Thyroid gland (tissue), 4 donors: ENCODE measurements at regions not wholly inside any gene's neighbourhood (a gene's known extent, or its start where the extent isn't known, plus 50 kb on each side); places are given as distances from the start of the nearest gene placed in this dataset.

Source experiments
- DNase-seq, 2 donors: peaks; one replicate each; pipeline ENCODE4 v3.0.0-alpha.2; 2019
- H3K27ac ChIP-seq, 3 donors: fragments of 200-600 bp; sonication (generic); 1 replicate in 2 of 3; 2 replicates in 1 of 3; pipeline ENCODE4 v1.5.1; 2016 to 2019; ENCODE audit warnings: mild to moderate bottlenecking in 1 of 3, moderate library complexity in 1 of 3
- H3K27me3 ChIP-seq: fragments of 200-600 bp; sonication (generic); one replicate; pipeline ENCODE4 v1.5.1; 2019
- H3K36me3 ChIP-seq, 2 donors: fragments of 200-600 bp; sonication (generic); one replicate each; pipeline ENCODE4 v1.5.1; 2016 to 2019
- H3K4me1 ChIP-seq, 2 donors: fragments of 200-600 bp; sonication (generic); one replicate each; pipeline ENCODE4 v1.5.1; 2017 to 2019
- H3K4me3 ChIP-seq, 3 donors: fragments of 200-600 bp; sonication (generic); replicated peaks in 1 of 3; 1 replicate in 2 of 3; 2 replicates in 1 of 3; pipeline ENCODE4 v1.5.1; 2016; ENCODE audit warnings: mild to moderate bottlenecking in 1 of 3
- H3K9me3 ChIP-seq: fragments of 200-600 bp; sonication (generic); one replicate; pipeline ENCODE4 v1.5.1; 2017
- POLR2A ChIP-seq, 2 donors: fragments of 450-650 bp; IDR thresholded peaks; one replicate each; pipeline ENCODE4 v1.6.1; 2017; ENCODE audit warnings: antibody characterized with exemption in 2 of 2, mild to moderate bottlenecking in 2 of 2, moderate library complexity in 1 of 2
- WGBS, 2 donors: methylation state at CpG; one replicate each; pipeline ENCODE4 v1.1.5; 2017; 5-methylcytosine and 5-hydroxymethylcytosine counted together
- intact Hi-C: fragments of 100-400 bp; cut with DNase I; formaldehyde crosslinking; loops from one replicate; pipeline ENCODE4 v1.15.1; 2023
- TF ChIP-seq, protein P1 (sequence below), 6 experiments: fragments of 200-600 bp in 3 of 6; fragments of 450-650 bp in 3 of 6; sonication (generic) in 3 of 6; IDR thresholded peaks; one replicate each; pipeline ENCODE4 v1.5.1; 2016 to 2019; ENCODE audit warnings: antibody characterized with exemption in 6 of 6, mild to moderate bottlenecking in 2 of 6, inconsistent platforms in 1 of 6, moderate library complexity in 1 of 6

DNA sequence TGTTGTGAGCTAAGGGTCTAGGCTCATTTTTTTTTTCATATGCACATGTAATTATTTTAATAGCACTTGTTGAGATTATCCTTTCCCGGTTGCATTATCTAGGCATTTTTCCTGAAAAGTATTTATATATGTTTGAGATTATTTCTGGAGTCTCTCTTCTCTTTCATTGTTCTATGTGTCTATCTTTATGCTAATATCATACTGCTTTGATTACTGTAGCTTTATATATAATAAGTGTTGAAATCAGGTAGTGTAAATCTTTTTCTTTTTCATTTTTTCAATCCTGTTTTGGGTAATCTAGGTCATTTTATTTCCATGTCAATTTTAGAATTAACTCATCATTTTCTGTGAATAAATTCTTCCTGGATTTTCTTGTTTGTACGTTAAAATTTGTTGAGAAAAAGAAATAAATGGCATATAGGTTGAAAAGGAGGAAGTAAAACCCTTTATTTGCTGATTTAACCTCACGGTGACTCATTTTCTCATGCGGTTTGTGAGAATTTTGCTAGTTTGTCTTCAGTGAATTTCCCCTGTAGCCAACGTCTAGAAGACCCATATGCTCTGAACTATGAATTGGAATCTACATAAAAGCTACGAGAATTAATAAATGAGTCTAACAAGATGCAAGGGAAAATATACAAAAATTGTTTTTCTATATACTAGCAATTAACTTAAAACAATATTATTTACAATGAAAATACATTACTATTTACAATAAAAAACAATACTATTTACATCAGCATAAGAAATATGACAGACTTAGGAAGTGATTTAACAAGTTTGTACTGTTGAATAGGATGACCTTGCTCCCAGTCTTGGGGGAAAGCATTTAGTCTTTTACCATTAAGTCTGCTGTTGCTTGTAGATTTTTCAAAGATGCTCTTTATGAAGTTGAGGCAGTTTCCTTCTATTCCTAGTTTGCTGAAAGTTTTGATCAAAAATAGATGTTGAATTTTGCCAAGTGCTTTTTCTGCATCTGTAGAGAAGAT lies 105.0 kb downstream of the SNAPC1 start:
- no peaks in the 10 kb centered on the region for H3K36me3 ChIP-seq
- H3K4me3 ChIP-seq, result no peak overlapping the region
- H3K4me1 ChIP-seq, result no peaks in the 10 kb centered on the region
- TF ChIP-seq POLR2A (IDR thresholded peaks at IDR 0.05), result no peak
- TF ChIP-seq, protein P1, sequence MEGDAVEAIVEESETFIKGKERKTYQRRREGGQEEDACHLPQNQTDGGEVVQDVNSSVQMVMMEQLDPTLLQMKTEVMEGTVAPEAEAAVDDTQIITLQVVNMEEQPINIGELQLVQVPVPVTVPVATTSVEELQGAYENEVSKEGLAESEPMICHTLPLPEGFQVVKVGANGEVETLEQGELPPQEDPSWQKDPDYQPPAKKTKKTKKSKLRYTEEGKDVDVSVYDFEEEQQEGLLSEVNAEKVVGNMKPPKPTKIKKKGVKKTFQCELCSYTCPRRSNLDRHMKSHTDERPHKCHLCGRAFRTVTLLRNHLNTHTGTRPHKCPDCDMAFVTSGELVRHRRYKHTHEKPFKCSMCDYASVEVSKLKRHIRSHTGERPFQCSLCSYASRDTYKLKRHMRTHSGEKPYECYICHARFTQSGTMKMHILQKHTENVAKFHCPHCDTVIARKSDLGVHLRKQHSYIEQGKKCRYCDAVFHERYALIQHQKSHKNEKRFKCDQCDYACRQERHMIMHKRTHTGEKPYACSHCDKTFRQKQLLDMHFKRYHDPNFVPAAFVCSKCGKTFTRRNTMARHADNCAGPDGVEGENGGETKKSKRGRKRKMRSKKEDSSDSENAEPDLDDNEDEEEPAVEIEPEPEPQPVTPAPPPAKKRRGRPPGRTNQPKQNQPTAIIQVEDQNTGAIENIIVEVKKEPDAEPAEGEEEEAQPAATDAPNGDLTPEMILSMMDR (IDR thresholded peaks at IDR 0.05), result no peak
- WGBS, 2 donors, result 82 to 84% methylated on average over 6 of the region's 6 CpGs
- no peak overlapping the region for H3K27ac ChIP-seq
- intact Hi-C loops, result no loop called here
- no peak for DNase-seq
- no peaks in the 10 kb centered on the region for H3K9me3 ChIP-seq
- no peaks in the 10 kb centered on the region for H3K27me3 ChIP-seq

DNA sequence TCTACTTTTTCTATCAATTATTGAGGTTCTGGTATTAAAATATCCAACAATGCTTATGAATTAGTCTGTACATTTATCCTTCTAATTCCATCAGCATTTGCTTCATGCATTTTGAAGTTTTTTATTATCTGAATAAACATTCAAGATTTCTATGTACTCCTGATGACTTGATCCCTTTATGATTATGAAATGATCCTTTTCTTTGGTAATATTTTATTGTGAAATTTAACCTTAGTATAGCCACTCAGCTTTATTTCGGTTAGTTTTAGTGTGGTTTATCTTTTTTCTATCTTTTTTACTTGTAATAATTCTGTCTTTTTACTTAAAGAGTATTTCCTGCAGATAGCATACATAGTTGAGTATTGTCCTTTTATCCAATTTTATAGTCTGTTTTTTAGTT lies 106.6 kb downstream of the SNAPC1 start:
- TF ChIP-seq, protein P1 (IDR thresholded peaks at IDR 0.05), result no peak
- no peak for TF ChIP-seq POLR2A (IDR thresholded peaks at IDR 0.05)
- WGBS, 2 donors, result 93 to 97% methylated on average over 1 of the region's 1 CpG

GRCh38 chr14:61870163-61870562 lies 107.9 kb downstream of the SNAPC1 start:
- WGBS, 2 donors, result 81 to 95% methylated on average over 1 of the region's 1 CpG
- Histone ChIP-seq H3K36me3 (no peaks in the 10 kb centered on the region), H3K9me3 (no peaks in the 10 kb centered on the region), H3K4me1 (no peaks in the 10 kb centered on the region), H3K27ac (no peak overlapping the region), H3K27me3 (no peaks in the 10 kb centered on the region), H3K4me3 (no peak overlapping the region)
- TF ChIP-seq, protein P1 (IDR thresholded peaks at IDR 0.05), result no peak
- no peak for TF ChIP-seq POLR2A (IDR thresholded peaks at IDR 0.05)
- DNase-seq, result no peak
- intact Hi-C loops, result no loop called here

More for the DNA sequence above, 106.6 kb downstream of the SNAPC1 start:
- H3K4me3 ChIP-seq, result no peak overlapping the region
- no peaks in the 10 kb centered on the region for H3K27me3 ChIP-seq
- H3K27ac ChIP-seq, result no peak overlapping the region
- H3K9me3 ChIP-seq, result no peaks in the 10 kb centered on the region
- H3K4me1 ChIP-seq, result no peaks in the 10 kb centered on the region
- H3K36me3 ChIP-seq, result no peaks in the 10 kb centered on the region
- no peak for DNase-seq
- intact Hi-C loops, result no loop called here

- TF ChIP-seq POLR2A (IDR thresholded peaks at IDR 0.05), result no peak
- TF ChIP-seq, protein P1 (IDR thresholded peaks at IDR 0.05), result no peak
- no peaks in the 10 kb centered on the region for H3K36me3 ChIP-seq
- no peaks in the 10 kb centered on the region for H3K27me3 ChIP-seq
- H3K9me3 ChIP-seq, result no peaks in the 10 kb centered on the region
- DNase-seq, result no peak
- intact Hi-C loops, result no loop called here
- no peak overlapping the region for H3K4me3 ChIP-seq
- H3K27ac ChIP-seq, result no peak overlapping the region
- H3K4me1 ChIP-seq, result no peaks in the 10 kb centered on the region
- 72 to 75% methylated on average over 1 of the region's 1 CpG for WGBS, 2 donors
These were observed 110.2 kb downstream of the SNAPC1 start for GRCh38 chr14:61872452-61872851.

- Histone ChIP-seq H3K4me3 (no peak overlapping the region), H3K9me3 (no peaks in the 10 kb centered on the region), H3K27ac (no peak overlapping the region), H3K27me3 (no peaks in the 10 kb centered on the region), H3K4me1 (no peaks in the 10 kb centered on the region), H3K36me3 (no peaks in the 10 kb centered on the region)
- WGBS, 2 donors, result 93 to 100% methylated on average over 1 of the region's 1 CpG
- no peak for DNase-seq
- intact Hi-C loops, result no loop called here
- TF ChIP-seq POLR2A (IDR thresholded peaks at IDR 0.05), result no peak
- TF ChIP-seq, protein P1 (IDR thresholded peaks at IDR 0.05), result no peak
These were observed 113.3 kb downstream of the SNAPC1 start for GRCh38 chr14:61875483-61875882.
